SK-N-SH treated with all-trans-retinoic acid at 6 μM for 48 hours (cell line): ENCODE measurements at regions not wholly inside any gene's neighbourhood (a gene's known extent, or its start where the extent isn't known, plus 50 kb on each side); places are given as distances from the start of the nearest gene placed in this dataset.

Experiments used
- ATAC-seq: fragments of 200-7000 bp; cut with Tn5 transposase; 3 replicates; pipeline ENCODE4 v1.9.1; 2020; ENCODE audit warnings: mild to moderate bottlenecking, moderate library complexity
- ARNTL ChIP-seq: fragments of 450-650 bp; formaldehyde crosslinking; IDR thresholded peaks from 2 replicates; pipeline ENCODE4 v1.5.0; 2020; ENCODE audit warnings: low read depth, mild to moderate bottlenecking, moderate library complexity, borderline replicate concordance
- CSDC2 ChIP-seq: fragments of 250-450 bp; sonication (Bioruptor Pico); IDR thresholded peaks from 2 replicates; pipeline ENCODE4 v1.5.0; 2020; ENCODE audit warnings: mild to moderate bottlenecking, moderate library complexity
- ESRRG ChIP-seq: fragments of 250-450 bp; sonication (Bioruptor Pico); IDR thresholded peaks from 2 replicates; pipeline ENCODE4 v1.6.1; 2021; ENCODE audit warnings: mild to moderate bottlenecking
- GLIS3 ChIP-seq: fragments of 250-450 bp; sonication (Bioruptor Pico); IDR thresholded peaks from 2 replicates; pipeline ENCODE4 v1.5.0; 2020; ENCODE audit warnings: mild to moderate bottlenecking, moderate library complexity
- ISL1 ChIP-seq: fragments of 250-450 bp; sonication (Bioruptor Pico); IDR thresholded peaks from 2 replicates; pipeline ENCODE4 v2.1.2; 2022; ENCODE audit warnings: mild to moderate bottlenecking, moderate library complexity
- OSR1 ChIP-seq: fragments of 250-450 bp; sonication (Bioruptor Pico); IDR thresholded peaks from 2 replicates; pipeline ENCODE4 v1.8.0; 2022; ENCODE audit warnings: moderate library complexity, mild to moderate bottlenecking, inconsistent platforms
- PATZ1 ChIP-seq: fragments of 250-450 bp; sonication (Bioruptor Pico); IDR thresholded peaks from 2 replicates; pipeline ENCODE4 v1.8.0; 2020; ENCODE audit warnings: mild to moderate bottlenecking, moderate library complexity, borderline replicate concordance
- PPARA ChIP-seq: fragments of 250-450 bp; sonication (Bioruptor Pico); IDR thresholded peaks from 2 replicates; pipeline ENCODE4 v1.5.0; 2020; ENCODE audit warnings: mild to moderate bottlenecking, borderline replicate concordance
- RARB ChIP-seq: fragments of 250-450 bp; sonication (Bioruptor Pico); IDR thresholded peaks from 2 replicates; pipeline ENCODE4 v1.8.0; 2021; ENCODE audit warnings: mild to moderate bottlenecking, moderate library complexity
- TCF4 ChIP-seq: fragments of 250-450 bp; sonication (Bioruptor Pico); IDR thresholded peaks from 2 replicates; pipeline ENCODE4 v1.8.0; 2021; ENCODE audit warnings: mild to moderate bottlenecking, moderate library complexity, borderline replicate concordance
- TOX ChIP-seq: fragments of 250-450 bp; sonication (Bioruptor Pico); IDR thresholded peaks from 2 replicates; pipeline ENCODE4 v1.8.0; 2021; ENCODE audit warnings: mild to moderate bottlenecking, moderate library complexity, borderline replicate concordance
- TSHZ2 ChIP-seq: fragments of 250-450 bp; sonication (Bioruptor Pico); IDR thresholded peaks from 2 replicates; pipeline ENCODE4 v1.5.0; 2020; ENCODE audit warnings: mild to moderate bottlenecking, moderate library complexity
- ZC3H10 ChIP-seq: fragments of 250-450 bp; sonication (Bioruptor Pico); IDR thresholded peaks from 2 replicates; pipeline ENCODE4 v1.5.1; 2021; ENCODE audit warnings: mild to moderate bottlenecking, moderate library complexity
- ZFP3 ChIP-seq: fragments of 250-450 bp; sonication (Bioruptor Pico); IDR thresholded peaks from 2 replicates; pipeline ENCODE4 v1.5.0; 2020; ENCODE audit warnings: mild to moderate bottlenecking, moderate library complexity
- ZFP30 ChIP-seq: fragments of 450-650 bp; formaldehyde crosslinking; IDR thresholded peaks from 2 replicates; pipeline ENCODE4 v1.5.0; 2022; ENCODE audit warnings: mild to moderate bottlenecking, moderate library complexity
- ZNF8 ChIP-seq: fragments of 450-650 bp; formaldehyde crosslinking; IDR thresholded peaks from 2 replicates; pipeline ENCODE4 v1.5.0; 2020; ENCODE audit warnings: mild to moderate bottlenecking, moderate library complexity
- TF ChIP-seq, protein P1 (sequence below): fragments of 250-450 bp; sonication (Bioruptor Pico); IDR thresholded peaks from 2 replicates; pipeline ENCODE4 v1.8.0; 2021; ENCODE audit warnings: low read depth, mild to moderate bottlenecking, moderate library complexity, borderline replicate concordance
- TF ChIP-seq, protein P2 (sequence below): fragments of 250-450 bp; sonication (Bioruptor Pico); IDR thresholded peaks from 2 replicates; pipeline ENCODE4 v1.5.1; 2021; ENCODE audit warnings: mild to moderate bottlenecking, moderate library complexity
- TF ChIP-seq, protein P3 (sequence below): fragments of 250-450 bp; sonication (Bioruptor Pico); IDR thresholded peaks from 2 replicates; pipeline ENCODE4 v1.5.1; 2020; ENCODE audit warnings: low read depth, mild to moderate bottlenecking, moderate library complexity

DNA sequence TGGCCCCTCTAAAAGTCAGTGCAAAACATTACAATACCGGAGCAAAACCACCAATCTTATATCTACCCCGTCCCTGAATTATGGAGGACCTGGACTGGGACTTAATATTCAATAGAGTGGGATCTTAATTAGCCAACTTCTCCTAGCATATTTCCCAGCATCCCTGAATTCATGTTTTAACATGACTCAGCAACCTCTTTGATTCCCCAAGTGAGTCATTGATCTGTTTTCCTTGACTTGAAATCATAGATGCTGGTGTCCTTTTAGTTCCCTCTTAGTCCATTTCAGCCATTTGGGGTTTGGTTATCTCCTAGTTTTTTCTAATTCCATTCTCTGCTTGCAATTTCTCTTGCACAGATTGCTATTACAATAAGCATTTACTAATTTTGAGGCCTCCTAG lies 677.7 kb upstream of the CELF4 start:
- ATAC-seq: no peak
- TF ChIP-seq GLIS3 (CRISPR knock-in tag) (no peak), ISL1 (CRISPR knock-in tag) (no peak), ZFP30 (CRISPR knock-in tag) (no peak)

DNA sequence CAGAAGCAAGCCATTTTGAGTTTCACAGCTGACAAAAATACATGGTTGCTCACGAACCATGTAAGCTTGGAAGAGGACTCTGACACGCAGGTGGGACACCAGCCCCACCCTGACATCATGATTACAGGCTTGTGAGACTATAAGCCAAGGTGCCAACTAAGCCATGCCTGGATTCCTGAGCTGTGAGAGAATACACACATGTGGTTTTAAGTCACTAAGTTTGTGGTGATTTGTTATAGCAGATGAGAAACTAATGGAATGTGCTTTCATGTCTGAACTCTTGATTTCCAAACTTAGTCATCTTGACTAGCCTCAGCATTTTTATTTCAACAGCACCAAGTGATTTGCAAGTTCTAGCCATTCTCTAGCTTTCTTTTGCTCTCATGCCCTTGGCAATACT lies 676.1 kb upstream of the CELF4 start:
- no peak for TF ChIP-seq PPARA (CRISPR knock-in tag)
- no peak for TF ChIP-seq RARB (CRISPR knock-in tag)
- TF ChIP-seq, protein P1, sequence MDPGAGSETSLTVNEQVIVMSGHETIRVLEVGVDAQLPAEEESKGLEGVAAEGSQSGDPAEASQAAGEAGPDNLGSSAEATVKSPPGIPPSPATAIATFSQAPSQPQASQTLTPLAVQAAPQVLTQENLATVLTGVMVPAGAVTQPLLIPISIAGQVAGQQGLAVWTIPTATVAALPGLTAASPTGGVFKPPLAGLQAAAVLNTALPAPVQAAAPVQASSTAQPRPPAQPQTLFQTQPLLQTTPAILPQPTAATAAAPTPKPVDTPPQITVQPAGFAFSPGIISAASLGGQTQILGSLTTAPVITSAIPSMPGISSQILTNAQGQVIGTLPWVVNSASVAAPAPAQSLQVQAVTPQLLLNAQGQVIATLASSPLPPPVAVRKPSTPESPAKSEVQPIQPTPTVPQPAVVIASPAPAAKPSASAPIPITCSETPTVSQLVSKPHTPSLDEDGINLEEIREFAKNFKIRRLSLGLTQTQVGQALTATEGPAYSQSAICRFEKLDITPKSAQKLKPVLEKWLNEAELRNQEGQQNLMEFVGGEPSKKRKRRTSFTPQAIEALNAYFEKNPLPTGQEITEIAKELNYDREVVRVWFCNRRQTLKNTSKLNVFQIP (CRISPR knock-in tag): no peak
- no peak for TF ChIP-seq TSHZ2 (CRISPR knock-in tag)
- no peak for TF ChIP-seq ZFP3
- TF ChIP-seq TCF4 (CRISPR knock-in tag): no peak
- TF ChIP-seq ZFP30 (CRISPR knock-in tag): no peak
- no peak for TF ChIP-seq ZC3H10 (CRISPR knock-in tag)
- TF ChIP-seq ARNTL (CRISPR knock-in tag): no peak
- no peak for TF ChIP-seq PATZ1
- no peak for TF ChIP-seq OSR1
- TF ChIP-seq, protein P2, sequence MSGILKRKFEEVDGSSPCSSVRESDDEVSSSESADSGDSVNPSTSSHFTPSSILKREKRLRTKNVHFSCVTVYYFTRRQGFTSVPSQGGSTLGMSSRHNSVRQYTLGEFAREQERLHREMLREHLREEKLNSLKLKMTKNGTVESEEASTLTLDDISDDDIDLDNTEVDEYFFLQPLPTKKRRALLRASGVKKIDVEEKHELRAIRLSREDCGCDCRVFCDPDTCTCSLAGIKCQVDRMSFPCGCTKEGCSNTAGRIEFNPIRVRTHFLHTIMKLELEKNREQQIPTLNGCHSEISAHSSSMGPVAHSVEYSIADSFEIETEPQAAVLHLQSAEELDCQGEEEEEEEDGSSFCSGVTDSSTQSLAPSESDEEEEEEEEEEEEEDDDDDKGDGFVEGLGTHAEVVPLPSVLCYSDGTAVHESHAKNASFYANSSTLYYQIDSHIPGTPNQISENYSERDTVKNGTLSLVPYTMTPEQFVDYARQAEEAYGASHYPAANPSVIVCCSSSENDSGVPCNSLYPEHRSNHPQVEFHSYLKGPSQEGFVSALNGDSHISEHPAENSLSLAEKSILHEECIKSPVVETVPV (CRISPR knock-in tag): no peak
- no peak for TF ChIP-seq ESRRG (CRISPR knock-in tag)
- no peak for TF ChIP-seq GLIS3 (CRISPR knock-in tag)
- no peak for TF ChIP-seq CSDC2 (CRISPR knock-in tag)
- TF ChIP-seq, protein P3, sequence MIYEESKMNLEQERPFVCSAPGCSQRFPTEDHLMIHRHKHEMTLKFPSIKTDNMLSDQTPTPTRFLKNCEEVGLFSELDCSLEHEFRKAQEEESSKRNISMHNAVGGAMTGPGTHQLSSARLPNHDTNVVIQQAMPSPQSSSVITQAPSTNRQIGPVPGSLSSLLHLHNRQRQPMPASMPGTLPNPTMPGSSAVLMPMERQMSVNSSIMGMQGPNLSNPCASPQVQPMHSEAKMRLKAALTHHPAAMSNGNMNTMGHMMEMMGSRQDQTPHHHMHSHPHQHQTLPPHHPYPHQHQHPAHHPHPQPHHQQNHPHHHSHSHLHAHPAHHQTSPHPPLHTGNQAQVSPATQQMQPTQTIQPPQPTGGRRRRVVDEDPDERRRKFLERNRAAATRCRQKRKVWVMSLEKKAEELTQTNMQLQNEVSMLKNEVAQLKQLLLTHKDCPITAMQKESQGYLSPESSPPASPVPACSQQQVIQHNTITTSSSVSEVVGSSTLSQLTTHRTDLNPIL (CRISPR knock-in tag): no peak
- TF ChIP-seq TOX: no peak
- no peak for TF ChIP-seq ZNF8
- no peak for ATAC-seq

DNA sequence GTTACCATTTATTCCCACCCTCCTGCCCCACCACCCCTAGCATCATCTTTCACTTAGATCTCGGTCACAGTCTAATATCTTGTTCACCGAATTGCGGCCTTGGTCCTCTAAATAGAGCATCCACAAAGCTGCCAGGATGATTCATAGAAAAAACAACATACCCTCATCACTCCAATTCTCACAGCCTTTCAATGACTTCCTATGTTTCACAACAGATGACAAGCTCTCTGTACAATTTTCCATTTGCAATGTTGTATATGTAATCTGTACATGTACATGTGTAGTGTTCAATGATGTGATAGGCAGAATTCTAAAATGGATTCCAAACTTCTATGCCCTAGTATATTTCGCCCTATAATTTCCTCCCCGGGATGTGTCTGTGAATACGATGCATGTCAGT lies 675.6 kb upstream of the CELF4 start:
- no peak for ATAC-seq

More for the DNA sequence above, 675.6 kb upstream of the CELF4 start:
- no peak for TF ChIP-seq TCF4 (CRISPR knock-in tag)
- TF ChIP-seq ISL1 (CRISPR knock-in tag): no peak
- TF ChIP-seq CSDC2 (CRISPR knock-in tag): no peak
- TF ChIP-seq ZFP30 (CRISPR knock-in tag): no peak
- no peak for TF ChIP-seq ARNTL (CRISPR knock-in tag)
- TF ChIP-seq, protein P1 (CRISPR knock-in tag): no peak
- TF ChIP-seq, protein P3 (CRISPR knock-in tag): no peak
